Stimulated activated CD8-positive, alpha-beta memory T cell treated with anti-CD3 and anti-CD28 coated beads, Interleukin-7, amount 100 ng/mL, for 4 hours (primary cell): ENCODE measurements at regions not wholly inside any gene's neighbourhood (a gene's known extent, or its start where the extent isn't known, plus 50 kb on each side); places are given as distances from the start of the nearest gene placed in this dataset.
"Not testable (repeated sequence)": the region's sequence is repeated elsewhere in the genome, so short reads cannot be mapped to it uniquely, and the experiment has no call there.

ENCODE experiments used
- DNase-seq, 2 donors: peaks; one replicate each; pipeline ENCODE4 v3.0.0-alpha.2; 2020; ENCODE audit warnings: low read depth in 2 of 2

- no peak for DNase-seq
Measured at GRCh38 chr15:92822216-92823144, 77.6 kb upstream of the CHD2 start.

GRCh38 chr15:92825985-92826384 is 74.1 kb upstream of the CHD2 start:
- DNase-seq, result no peak

- DNase-seq, result not testable (repeated sequence)
Measured at GRCh38 chr15:92827991-92828390, 72.1 kb upstream of the CHD2 start.

- DNase-seq, result no peak
Measured at GRCh38 chr15:92829875-92830274, 70.2 kb upstream of the CHD2 start.

- no peak for DNase-seq
Measured at GRCh38 chr15:92831336-92831654, 68.8 kb upstream of the CHD2 start.

- DNase-seq, result peak; percentile 82 to 86
Measured at GRCh38 chr15:92831655-92832328, 68.3 kb upstream of the CHD2 start.

- DNase-seq, result no peak
Measured at GRCh38 chr15:92833106-92833433, 67.1 kb upstream of the CHD2 start.

GRCh38 chr15:92833493-92834271 is 66.4 kb upstream of the CHD2 start:
- DNase-seq, result no peak

GRCh38 chr15:92839696-92840095 is 60.4 kb upstream of the CHD2 start:
- no peak for DNase-seq

- no peak for DNase-seq
Measured at GRCh38 chr15:92840149-92840548, 60.0 kb upstream of the CHD2 start.

- DNase-seq, result no peak
Measured at GRCh38 chr15:92843326-92843725, 56.8 kb upstream of the CHD2 start.

- DNase-seq, result no peak
Measured at GRCh38 chr15:92843814-92844213, 56.3 kb upstream of the CHD2 start.

GRCh38 chr15:92845126-92845508 is 55.0 kb upstream of the CHD2 start:
- DNase-seq, result no peak

- DNase-seq, result no peak
Measured at GRCh38 chr15:92846741-92847140, 53.4 kb upstream of the CHD2 start.

GRCh38 chr15:92847841-92848240 is 52.3 kb upstream of the CHD2 start:
- no peak for DNase-seq

- DNase-seq, result no peak
Measured at GRCh38 chr15:92848464-92848851, 51.7 kb upstream of the CHD2 start.

GRCh38 chr15:92848852-92849598 is 51.1 kb upstream of the CHD2 start:
- DNase-seq, result peak; percentile 12 to 14

- DNase-seq, result not testable (repeated sequence)
Measured at GRCh38 chr15:92850218-92850617, 49.9 kb upstream of the CHD2 start.
